Ishikawa (cell line): ENCODE measurements at regions not wholly inside any gene's neighbourhood (a gene's known extent, or its start where the extent isn't known, plus 50 kb on each side); places are given as distances from the start of the nearest gene placed in this dataset.

Experiments used
- EP300 ChIP-seq: IDR thresholded peaks from 2 replicates; pipeline ENCODE4 v1.6.1; 2012; ENCODE audit warnings: borderline replicate concordance
- FOXM1 ChIP-seq: IDR thresholded peaks from 2 replicates; pipeline ENCODE4 v1.6.1; 2012; ENCODE audit warnings: low read depth, borderline replicate concordance
- NFIC ChIP-seq: IDR thresholded peaks from 2 replicates; pipeline ENCODE4 v1.6.1; 2012
- TCF12 ChIP-seq: IDR thresholded peaks from 2 replicates; pipeline ENCODE4 v1.6.1; 2012; ENCODE audit warnings: low read depth
- TF ChIP-seq, protein P1 (sequence below): IDR thresholded peaks from 2 replicates; pipeline ENCODE4 v1.6.1; 2012; ENCODE audit warnings: low read depth, mild to moderate bottlenecking

DNA sequence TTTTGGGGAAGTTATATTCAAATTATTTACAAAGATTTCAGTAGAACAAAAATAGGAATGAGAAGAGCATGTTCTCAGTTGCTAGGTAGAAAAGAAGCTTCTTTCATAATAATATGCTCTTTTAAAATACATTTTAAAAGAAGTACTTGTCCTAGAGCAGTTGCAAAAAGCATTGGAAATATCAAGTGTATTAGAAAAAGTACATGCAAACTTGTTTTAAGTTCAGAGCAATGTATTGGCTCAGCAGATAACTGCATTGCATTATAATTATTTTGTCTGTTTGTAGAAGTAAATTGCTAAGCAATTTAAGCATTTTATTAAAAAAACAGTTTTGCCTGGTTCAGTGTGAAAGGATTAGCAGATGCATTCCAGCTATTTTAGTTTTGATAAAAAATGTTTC lies 806.4 kb downstream of the USP25 start:
- TF ChIP-seq NFIC (no peak), EP300 (no peak), FOXM1 (no peak), TCF12 (no peak)
- TF ChIP-seq, protein P1, sequence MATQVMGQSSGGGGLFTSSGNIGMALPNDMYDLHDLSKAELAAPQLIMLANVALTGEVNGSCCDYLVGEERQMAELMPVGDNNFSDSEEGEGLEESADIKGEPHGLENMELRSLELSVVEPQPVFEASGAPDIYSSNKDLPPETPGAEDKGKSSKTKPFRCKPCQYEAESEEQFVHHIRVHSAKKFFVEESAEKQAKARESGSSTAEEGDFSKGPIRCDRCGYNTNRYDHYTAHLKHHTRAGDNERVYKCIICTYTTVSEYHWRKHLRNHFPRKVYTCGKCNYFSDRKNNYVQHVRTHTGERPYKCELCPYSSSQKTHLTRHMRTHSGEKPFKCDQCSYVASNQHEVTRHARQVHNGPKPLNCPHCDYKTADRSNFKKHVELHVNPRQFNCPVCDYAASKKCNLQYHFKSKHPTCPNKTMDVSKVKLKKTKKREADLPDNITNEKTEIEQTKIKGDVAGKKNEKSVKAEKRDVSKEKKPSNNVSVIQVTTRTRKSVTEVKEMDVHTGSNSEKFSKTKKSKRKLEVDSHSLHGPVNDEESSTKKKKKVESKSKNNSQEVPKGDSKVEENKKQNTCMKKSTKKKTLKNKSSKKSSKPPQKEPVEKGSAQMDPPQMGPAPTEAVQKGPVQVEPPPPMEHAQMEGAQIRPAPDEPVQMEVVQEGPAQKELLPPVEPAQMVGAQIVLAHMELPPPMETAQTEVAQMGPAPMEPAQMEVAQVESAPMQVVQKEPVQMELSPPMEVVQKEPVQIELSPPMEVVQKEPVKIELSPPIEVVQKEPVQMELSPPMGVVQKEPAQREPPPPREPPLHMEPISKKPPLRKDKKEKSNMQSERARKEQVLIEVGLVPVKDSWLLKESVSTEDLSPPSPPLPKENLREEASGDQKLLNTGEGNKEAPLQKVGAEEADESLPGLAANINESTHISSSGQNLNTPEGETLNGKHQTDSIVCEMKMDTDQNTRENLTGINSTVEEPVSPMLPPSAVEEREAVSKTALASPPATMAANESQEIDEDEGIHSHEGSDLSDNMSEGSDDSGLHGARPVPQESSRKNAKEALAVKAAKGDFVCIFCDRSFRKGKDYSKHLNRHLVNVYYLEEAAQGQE = no peak
